Stomach (tissue), 4 donors: ENCODE measurements at regions not wholly inside any gene's neighbourhood (a gene's known extent, or its start where the extent isn't known, plus 50 kb on each side); places are given as distances from the start of the nearest gene placed in this dataset.

Experiments used
- EP300 ChIP-seq: sonication (generic); formaldehyde crosslinking; IDR thresholded peaks from one replicate; pipeline ENCODE4 v1.6.1; 2017; ENCODE audit warnings: antibody characterized with exemption
- POLR2A ChIP-seq, 4 donors: fragments of 450-650 bp; IDR thresholded peaks; one replicate each; pipeline ENCODE4 v1.6.1; 2016; ENCODE audit warnings: antibody characterized with exemption in 4 of 4, control low read depth in 2 of 4, mild to moderate bottlenecking in 1 of 4, moderate library complexity in 1 of 4
- POLR2AphosphoS5 ChIP-seq, 3 donors: sonication (generic); formaldehyde crosslinking; IDR thresholded peaks; one replicate each; pipeline ENCODE4 v1.6.1; 2016; ENCODE audit warnings: antibody characterized with exemption in 3 of 3
- TF ChIP-seq, protein P1 (sequence below), 7 experiments: fragments of 450-650 bp in 4 of 7; fragments of 200-600 bp in 3 of 7; sonication (generic) in 3 of 7; IDR thresholded peaks; one replicate each; pipeline ENCODE4 v1.5.1; 2016 to 2019; ENCODE audit warnings: antibody characterized with exemption in 7 of 7, control low read depth in 2 of 7, mild to moderate bottlenecking in 1 of 7

DNA sequence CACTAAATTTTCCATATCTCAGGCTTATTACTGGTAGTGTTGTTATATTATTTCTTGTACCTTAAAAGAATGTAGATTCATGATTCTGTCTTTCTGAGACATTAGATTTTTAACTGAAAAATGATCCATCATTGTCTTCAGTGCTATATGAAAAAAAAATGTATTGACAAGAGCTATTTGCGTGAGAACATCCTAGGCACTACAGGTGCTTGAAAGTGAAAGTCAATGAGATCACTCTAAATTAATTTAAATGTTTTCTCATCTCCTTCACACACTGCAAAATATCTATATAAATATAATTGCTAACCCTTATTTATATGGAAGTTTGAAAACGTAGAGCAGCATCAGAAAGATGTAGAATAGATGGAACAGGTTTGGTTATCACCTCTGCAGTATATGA, 684.6 kb downstream of the TRIB2 start:
- TF ChIP-seq, protein P1, sequence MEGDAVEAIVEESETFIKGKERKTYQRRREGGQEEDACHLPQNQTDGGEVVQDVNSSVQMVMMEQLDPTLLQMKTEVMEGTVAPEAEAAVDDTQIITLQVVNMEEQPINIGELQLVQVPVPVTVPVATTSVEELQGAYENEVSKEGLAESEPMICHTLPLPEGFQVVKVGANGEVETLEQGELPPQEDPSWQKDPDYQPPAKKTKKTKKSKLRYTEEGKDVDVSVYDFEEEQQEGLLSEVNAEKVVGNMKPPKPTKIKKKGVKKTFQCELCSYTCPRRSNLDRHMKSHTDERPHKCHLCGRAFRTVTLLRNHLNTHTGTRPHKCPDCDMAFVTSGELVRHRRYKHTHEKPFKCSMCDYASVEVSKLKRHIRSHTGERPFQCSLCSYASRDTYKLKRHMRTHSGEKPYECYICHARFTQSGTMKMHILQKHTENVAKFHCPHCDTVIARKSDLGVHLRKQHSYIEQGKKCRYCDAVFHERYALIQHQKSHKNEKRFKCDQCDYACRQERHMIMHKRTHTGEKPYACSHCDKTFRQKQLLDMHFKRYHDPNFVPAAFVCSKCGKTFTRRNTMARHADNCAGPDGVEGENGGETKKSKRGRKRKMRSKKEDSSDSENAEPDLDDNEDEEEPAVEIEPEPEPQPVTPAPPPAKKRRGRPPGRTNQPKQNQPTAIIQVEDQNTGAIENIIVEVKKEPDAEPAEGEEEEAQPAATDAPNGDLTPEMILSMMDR (IDR thresholded peaks at IDR 0.05) = no peak
- TF ChIP-seq EP300 (no peak), POLR2AphosphoS5 (IDR thresholded peaks at IDR 0.05) (no peak), POLR2A (IDR thresholded peaks at IDR 0.05) (no peak)
